Duodenal mucosa (tissue), 2 donors: ENCODE measurements at regions not wholly inside any gene's neighbourhood (a gene's known extent, or its start where the extent isn't known, plus 50 kb on each side); places are given as distances from the start of the nearest gene placed in this dataset.

Source experiments
- H3K27ac ChIP-seq: one replicate; pipeline ENCODE4 v1.7.0; 2013; ENCODE audit warnings: low read depth, low read length
- H3K27me3 ChIP-seq, 2 donors: one replicate each; pipeline ENCODE4 v1.7.0; 2013; ENCODE audit warnings: low read length in 2 of 2, control low read depth in 1 of 2; ENCODE audit not compliant: insufficient read depth in 2 of 2, control insufficient read depth in 1 of 2
- H3K36me3 ChIP-seq, 2 donors: one replicate each; pipeline ENCODE4 v1.7.0; 2013; ENCODE audit warnings: low read length in 2 of 2, control low read depth in 1 of 2; ENCODE audit not compliant: insufficient read depth in 2 of 2, control insufficient read depth in 1 of 2
- H3K4me1 ChIP-seq, 2 donors: one replicate each; pipeline ENCODE4 v1.7.0; 2013; ENCODE audit warnings: low read length in 2 of 2, control low read depth in 1 of 2; ENCODE audit not compliant: insufficient read depth in 2 of 2, control insufficient read depth in 1 of 2
- H3K4me3 ChIP-seq, 2 donors: one replicate each; pipeline ENCODE4 v1.7.0; 2013; ENCODE audit warnings: low read length in 2 of 2, low read depth in 1 of 2
- H3K9ac ChIP-seq, 2 donors: one replicate each; pipeline ENCODE4 v1.7.0; 2013; ENCODE audit warnings: low read length in 2 of 2, low read depth in 1 of 2
- H3K9me3 ChIP-seq, 2 donors: one replicate each; pipeline ENCODE4 v1.7.0; 2013; ENCODE audit warnings: low read length in 2 of 2, control low read depth in 1 of 2; ENCODE audit not compliant: control insufficient read depth in 1 of 2

DNA sequence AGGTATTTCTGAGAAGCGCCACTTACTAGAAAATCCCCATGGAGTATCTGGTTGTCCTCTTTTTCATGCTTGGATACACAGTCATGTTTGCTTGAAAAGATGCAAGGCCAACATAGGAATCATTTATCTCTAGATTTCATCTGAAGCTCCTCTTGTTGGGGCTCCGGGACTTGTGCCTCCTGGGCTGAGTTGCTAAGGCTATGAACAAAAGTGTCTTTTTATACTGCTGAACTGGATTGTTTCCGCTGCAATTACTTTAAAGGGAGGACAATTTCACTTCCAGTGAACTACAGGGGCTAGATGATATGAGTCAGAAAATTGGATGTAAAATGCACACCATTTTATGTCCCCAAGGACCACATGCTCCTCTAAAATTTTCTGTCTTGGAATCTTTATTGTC lies 114.1 kb downstream of the TNFSF13B start:
- no peaks in the 10 kb centered on the region for H3K27me3 ChIP-seq
- H3K27ac ChIP-seq: no peak overlapping the region
- H3K4me1 ChIP-seq: no peaks in the 10 kb centered on the region
- H3K9ac ChIP-seq: no peak overlapping the region
- no peaks in the 10 kb centered on the region for H3K9me3 ChIP-seq
- no peaks in the 10 kb centered on the region for H3K36me3 ChIP-seq
- no peak overlapping the region for H3K4me3 ChIP-seq

- Histone ChIP-seq H3K27ac (no peak overlapping the region), H3K27me3 (no peaks in the 10 kb centered on the region), H3K9me3 (no peaks in the 10 kb centered on the region), H3K36me3 (no peaks in the 10 kb centered on the region), H3K4me1 (no peaks in the 10 kb centered on the region), H3K4me3 (no peak overlapping the region), H3K9ac (no peak overlapping the region)
Observed at GRCh38 chr13:108387156-108387555, 117.6 kb downstream of the TNFSF13B start.

GRCh38 chr13:108402850-108403249 lies 133.3 kb downstream of the TNFSF13B start:
- Histone ChIP-seq H3K9ac (no peak overlapping the region), H3K9me3 (no peaks in the 10 kb centered on the region), H3K27me3 (no peaks in the 10 kb centered on the region), H3K4me1 (no peaks in the 10 kb centered on the region), H3K27ac (no peak overlapping the region), H3K36me3 (no peaks in the 10 kb centered on the region), H3K4me3 (no peak overlapping the region)

DNA sequence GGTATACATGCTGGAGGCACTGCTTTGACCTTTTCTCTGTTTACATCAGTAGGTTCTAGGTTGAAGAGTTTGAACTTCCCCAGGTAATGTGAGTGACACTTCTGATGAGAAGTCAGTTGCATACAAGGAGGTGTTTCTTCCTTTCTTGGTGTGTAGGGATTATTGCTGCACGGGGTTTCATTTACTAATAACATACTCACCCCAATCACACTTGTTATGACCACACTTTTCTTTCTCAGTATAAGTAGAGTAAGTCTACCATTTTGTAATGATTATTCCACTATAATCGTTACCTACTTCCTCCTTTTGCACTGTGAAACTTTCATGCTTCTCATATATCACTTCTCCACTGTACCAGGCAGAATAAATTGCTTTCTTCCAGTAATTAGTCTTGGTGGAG lies 138.0 kb downstream of the TNFSF13B start:
- no peak overlapping the region for H3K27ac ChIP-seq
- no peak overlapping the region for H3K9ac ChIP-seq
- H3K36me3 ChIP-seq: no peaks in the 10 kb centered on the region
- no peak overlapping the region for H3K4me3 ChIP-seq
- H3K9me3 ChIP-seq: no peaks in the 10 kb centered on the region
- no peaks in the 10 kb centered on the region for H3K4me1 ChIP-seq
- no peaks in the 10 kb centered on the region for H3K27me3 ChIP-seq

GRCh38 chr13:108408672-108409071 lies 139.2 kb downstream of the TNFSF13B start:
- Histone ChIP-seq H3K36me3 (no peaks in the 10 kb centered on the region), H3K9me3 (no peaks in the 10 kb centered on the region), H3K4me3 (no peak overlapping the region), H3K4me1 (no peaks in the 10 kb centered on the region), H3K27me3 (no peaks in the 10 kb centered on the region), H3K9ac (no peak overlapping the region), H3K27ac (no peak overlapping the region)

DNA sequence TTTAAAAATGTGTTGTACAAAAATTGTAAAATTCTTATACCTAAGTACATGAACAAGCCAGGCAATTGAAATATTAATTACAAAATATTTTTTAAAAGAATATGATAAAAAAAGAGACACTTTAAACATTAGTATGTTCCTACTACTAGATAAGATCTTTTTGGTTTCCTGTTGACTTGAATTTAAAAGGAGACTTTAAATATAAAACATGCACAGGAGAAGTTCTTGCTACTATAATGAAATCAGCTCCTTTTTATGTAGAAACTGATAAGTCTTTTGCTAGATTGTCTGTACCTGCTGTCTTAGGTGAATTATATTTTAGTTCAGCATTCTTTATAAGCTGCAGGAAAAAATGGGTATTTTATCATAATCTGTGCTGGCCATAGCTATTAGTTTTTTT lies 140.2 kb downstream of the TNFSF13B start:
- Histone ChIP-seq H3K9ac (no peak overlapping the region), H3K36me3 (no peaks in the 10 kb centered on the region), H3K27ac (no peak overlapping the region), H3K4me1 (no peaks in the 10 kb centered on the region), H3K27me3 (no peaks in the 10 kb centered on the region), H3K9me3 (no peaks in the 10 kb centered on the region), H3K4me3 (no peak overlapping the region)

DNA sequence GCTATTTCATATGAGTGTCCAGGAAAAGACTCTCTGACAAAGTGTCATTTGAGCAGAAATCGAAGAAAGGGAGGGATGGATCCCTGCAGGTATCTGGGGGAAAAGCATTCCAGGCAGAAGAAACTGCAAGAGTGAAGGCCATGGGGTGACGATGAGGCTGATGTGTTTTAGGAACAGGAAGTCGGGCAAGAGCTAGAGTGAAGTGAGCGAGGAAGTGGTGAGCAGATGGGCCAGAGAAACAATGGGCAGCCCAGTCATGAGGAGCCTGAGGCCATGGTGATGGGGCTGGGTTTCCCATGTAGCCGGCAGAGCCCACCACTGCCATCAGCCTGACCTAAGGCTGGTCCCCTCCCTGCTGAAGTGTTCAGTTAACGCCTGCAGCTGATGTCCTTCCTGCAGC lies 150.2 kb downstream of the TNFSF13B start:
- Histone ChIP-seq H3K27me3 (no peaks in the 10 kb centered on the region), H3K36me3 (no peaks in the 10 kb centered on the region), H3K4me1 (no peaks in the 10 kb centered on the region), H3K27ac (no peak overlapping the region), H3K9me3 (no peaks in the 10 kb centered on the region), H3K9ac (no peak overlapping the region), H3K4me3 (no peak overlapping the region)

GRCh38 chr13:108425056-108425455 lies 155.5 kb downstream of the TNFSF13B start:
- Histone ChIP-seq H3K4me3 (no peak overlapping the region), H3K9ac (no peak overlapping the region), H3K9me3 (no peaks in the 10 kb centered on the region), H3K4me1 (no peaks in the 10 kb centered on the region), H3K27me3 (no peaks in the 10 kb centered on the region), H3K36me3 (no peaks in the 10 kb centered on the region), H3K27ac (no peak overlapping the region)

DNA sequence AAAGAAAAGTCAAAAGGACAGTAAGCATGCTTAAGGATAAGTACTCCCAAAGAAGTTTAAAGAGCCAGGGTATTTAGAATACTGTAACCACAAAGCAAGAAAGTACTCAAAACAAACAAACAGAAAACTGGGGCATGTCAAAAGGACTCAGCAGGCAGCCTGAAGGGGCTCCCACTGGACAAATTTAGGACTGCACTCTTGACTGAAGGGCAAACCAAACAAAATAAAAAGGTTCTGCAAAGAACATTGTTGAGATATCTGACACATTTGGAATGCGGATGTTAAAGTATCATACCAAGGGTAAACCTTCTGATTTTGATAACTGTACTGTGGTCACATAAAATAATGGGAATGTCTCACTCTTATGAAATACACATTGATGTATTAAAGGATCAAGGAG lies 157.4 kb downstream of the TNFSF13B start:
- no peaks in the 10 kb centered on the region for H3K4me1 ChIP-seq
- no peaks in the 10 kb centered on the region for H3K36me3 ChIP-seq
- no peak overlapping the region for H3K4me3 ChIP-seq
- H3K27me3 ChIP-seq: no peaks in the 10 kb centered on the region
- no peak overlapping the region for H3K27ac ChIP-seq
- no peaks in the 10 kb centered on the region for H3K9me3 ChIP-seq
- no peak overlapping the region for H3K9ac ChIP-seq

- no peak overlapping the region for H3K9ac ChIP-seq
Observed at GRCh38 chr13:108427355-108427754, 157.8 kb downstream of the TNFSF13B start.

DNA sequence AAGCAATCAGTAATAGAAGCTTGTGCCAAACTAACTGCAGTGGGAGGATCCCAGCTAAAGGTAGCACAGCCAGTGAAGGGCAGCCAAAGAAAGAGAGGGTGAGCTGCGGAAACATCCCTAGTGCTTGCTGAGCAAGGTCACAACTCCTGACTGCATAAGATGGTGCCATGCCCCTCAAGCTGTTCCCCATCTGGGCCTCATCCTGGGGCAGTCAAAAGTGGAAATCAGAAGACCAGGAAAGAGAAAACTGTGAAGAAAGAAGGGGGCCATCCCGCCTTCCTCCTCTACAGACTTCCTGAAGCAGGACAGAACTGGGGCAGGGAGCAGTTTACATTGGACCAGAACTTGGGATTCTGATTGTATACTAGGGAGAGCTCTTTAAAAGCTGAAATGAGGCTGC lies 159.2 kb downstream of the TNFSF13B start:
- Histone ChIP-seq H3K9ac (no peak overlapping the region), H3K27ac (no peak overlapping the region), H3K4me1 (no peaks in the 10 kb centered on the region), H3K36me3 (no peaks in the 10 kb centered on the region), H3K4me3 (no peak overlapping the region), H3K9me3 (no peaks in the 10 kb centered on the region), H3K27me3 (no peaks in the 10 kb centered on the region)

More at GRCh38 chr13:108427355-108427754, 157.8 kb downstream of the TNFSF13B start:
- Histone ChIP-seq H3K27me3 (no peaks in the 10 kb centered on the region), H3K4me3 (no peak overlapping the region), H3K9me3 (no peaks in the 10 kb centered on the region), H3K4me1 (no peaks in the 10 kb centered on the region), H3K27ac (no peak overlapping the region), H3K36me3 (no peaks in the 10 kb centered on the region)
